A673 (cell line): ENCODE measurements at regions not wholly inside any gene's neighbourhood (a gene's known extent, or its start where the extent isn't known, plus 50 kb on each side); places are given as distances from the start of the nearest gene placed in this dataset.

Experiments
- CTCF ChIP-seq: fragments of 300-800, 200-600 bp; sonication (generic); conservative IDR thresholded peaks from 2 replicates; pipeline ENCODE4 v1.5.1; 2017; ENCODE audit warnings: low read depth, mild to moderate bottlenecking, antibody characterized with exemption, low read length, moderate library complexity, mixed read lengths
- EZH2 ChIP-seq: fragments of 200-600 bp; sonication (generic); IDR thresholded peaks from 2 replicates; pipeline ENCODE4 v1.6.1; 2017; ENCODE audit warnings: borderline replicate concordance, low read depth, mild to moderate bottlenecking, mixed read lengths, antibody characterized with exemption, low read length; ENCODE audit not compliant: poor library complexity, severe bottlenecking

- TF ChIP-seq CTCF (no peak), EZH2 (no peak)
These were observed 221.4 kb downstream of the CMPK2 start for GRCh38 chr2:6644261-6644660.
